Stimulated activated CD4-positive, alpha-beta T cell treated with anti-CD3 and anti-CD28 coated beads, TNF-alpha, amount 100 ng/mL, for 4 hours (primary cell): ENCODE measurements at regions not wholly inside any gene's neighbourhood (a gene's known extent, or its start where the extent isn't known, plus 50 kb on each side); places are given as distances from the start of the nearest gene placed in this dataset.
A peak's percentile ranks its signal among the peaks of the same experiment; 100 is the strongest.

ENCODE experiments used
- DNase-seq, 3 experiments: peaks; one replicate each; pipeline ENCODE4 v3.0.0-alpha.2; 2020; ENCODE audit warnings: low read depth in 3 of 3

DNA sequence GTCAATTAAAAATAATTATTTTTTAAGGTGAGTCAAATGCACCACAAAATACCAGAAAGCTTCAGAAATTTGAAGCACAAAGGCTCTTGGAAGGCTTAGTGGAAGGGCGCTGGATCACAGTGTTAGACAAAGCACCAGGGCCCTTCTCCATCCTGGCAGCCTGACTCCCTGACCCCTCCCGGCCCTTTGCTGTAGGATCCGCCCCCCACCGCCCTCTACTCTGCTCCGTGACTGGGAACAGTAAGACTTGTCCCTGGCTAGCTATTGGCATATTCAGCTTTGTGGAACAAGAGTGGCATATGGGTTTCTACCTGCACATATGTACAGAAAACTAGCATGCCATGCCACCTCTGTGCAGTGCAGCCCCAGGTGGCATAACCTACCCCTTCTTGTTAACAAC is 222.1 kb downstream of the SYK start:
- DNase-seq: no peak

DNA sequence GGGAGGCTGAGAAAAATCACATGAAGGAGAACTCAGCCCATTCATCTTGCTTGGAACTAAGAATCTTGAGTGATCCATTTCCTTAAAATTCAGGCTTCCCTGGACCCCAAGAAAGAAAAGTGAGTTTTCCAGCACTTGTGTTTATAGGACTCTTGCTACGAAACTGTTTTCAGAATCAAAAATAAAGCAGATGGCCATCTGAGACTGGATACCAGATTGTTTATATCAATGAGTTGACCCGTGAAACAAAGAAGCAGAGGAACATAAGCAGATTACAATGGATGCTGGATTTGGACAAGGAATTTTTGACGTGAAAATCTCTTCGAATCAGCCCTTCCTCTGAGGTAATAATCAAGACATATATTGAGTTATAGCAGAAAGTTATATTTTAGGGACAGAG is 223.2 kb downstream of the SYK start:
- no peak for DNase-seq

DNA sequence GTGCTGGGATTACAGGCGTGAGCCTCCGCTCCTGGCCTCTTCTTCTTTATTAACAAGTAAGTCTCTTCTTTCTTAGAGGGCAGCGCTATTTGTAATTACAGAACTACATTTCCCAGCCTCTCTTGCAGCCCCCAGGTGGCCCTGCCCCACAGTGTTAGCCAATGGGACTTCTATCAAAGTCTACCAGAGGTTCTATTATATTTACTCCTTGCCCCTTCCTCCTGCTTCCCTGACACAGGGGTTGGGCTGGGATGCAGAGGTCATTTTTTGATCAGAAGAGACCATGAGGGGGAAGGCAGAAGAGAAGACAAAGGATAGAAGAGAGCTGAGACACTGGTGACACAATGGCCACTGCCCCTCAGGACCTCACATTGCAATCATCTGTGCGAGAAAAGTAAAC is 224.2 kb downstream of the SYK start:
- no peak for DNase-seq

DNA sequence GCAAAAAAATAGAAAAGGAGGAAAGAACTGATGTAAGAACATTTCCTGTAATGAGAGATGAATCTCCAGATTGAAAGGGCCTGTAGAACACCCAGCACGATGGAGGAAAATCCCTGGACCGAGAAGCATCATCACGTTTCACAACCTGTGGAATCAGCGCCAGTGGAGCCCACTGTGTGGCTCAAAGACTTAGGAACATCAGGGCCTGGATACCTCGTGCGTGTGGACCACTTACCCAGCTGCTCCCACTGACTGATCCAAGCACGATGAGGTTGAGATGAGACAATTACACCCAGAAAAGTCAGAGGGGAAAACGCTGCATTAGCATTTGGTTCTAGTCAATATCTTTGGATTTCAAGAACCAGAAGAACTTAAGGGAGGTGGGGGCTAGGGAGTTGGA is 224.6 kb downstream of the SYK start:
- DNase-seq: no peak

DNA sequence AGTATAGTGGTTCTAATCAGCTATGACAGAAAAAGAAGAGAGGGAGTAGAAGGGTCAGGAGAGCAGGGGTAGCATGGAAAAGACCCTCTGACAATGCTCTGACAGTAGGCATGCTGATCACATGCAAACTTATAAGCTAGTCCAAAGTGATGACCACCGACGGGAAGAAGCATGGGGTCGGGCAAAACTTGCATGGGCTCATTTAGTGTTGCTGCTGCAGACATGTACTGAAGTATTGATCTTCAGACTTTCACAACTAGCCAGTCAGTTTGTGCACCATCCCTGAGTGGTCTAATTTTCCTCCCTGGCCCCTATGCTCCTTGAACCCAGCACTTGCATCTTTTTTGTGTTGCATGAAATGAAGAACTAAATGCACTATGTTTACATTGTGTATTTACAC is 225.4 kb downstream of the SYK start:
- DNase-seq: no peak

DNA sequence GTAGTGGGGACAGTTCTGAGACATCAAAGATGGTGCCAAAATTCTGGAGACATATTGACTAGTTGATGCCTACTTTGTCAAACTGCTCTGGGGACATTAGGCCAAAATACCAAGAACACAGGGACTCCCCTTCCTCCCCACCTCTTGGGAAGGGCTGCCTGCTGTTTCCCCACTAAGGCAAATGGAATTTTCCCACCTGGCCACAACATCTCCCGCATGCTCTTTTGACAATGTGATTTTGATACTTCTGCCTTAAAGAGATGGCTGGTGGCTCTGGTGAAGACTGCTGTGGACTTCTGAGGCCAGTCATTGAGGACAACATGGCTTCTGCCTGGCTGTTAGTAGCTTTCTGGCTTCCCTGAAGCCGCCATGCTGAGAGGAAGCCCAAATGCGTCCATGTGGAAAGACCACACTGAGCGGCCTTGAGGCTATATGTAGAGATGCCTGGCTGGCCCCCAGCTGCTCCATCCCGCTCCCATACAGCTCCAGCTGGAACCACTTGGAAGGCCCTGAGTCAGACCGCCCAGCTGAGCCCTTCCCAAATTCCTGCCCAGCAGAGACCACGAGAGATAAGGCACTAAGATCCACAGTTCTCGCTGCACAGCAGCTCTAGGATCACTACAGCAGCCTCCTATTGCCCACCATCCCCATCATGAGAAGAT is 226.7 kb downstream of the SYK start:
- DNase-seq: no peak

DNA sequence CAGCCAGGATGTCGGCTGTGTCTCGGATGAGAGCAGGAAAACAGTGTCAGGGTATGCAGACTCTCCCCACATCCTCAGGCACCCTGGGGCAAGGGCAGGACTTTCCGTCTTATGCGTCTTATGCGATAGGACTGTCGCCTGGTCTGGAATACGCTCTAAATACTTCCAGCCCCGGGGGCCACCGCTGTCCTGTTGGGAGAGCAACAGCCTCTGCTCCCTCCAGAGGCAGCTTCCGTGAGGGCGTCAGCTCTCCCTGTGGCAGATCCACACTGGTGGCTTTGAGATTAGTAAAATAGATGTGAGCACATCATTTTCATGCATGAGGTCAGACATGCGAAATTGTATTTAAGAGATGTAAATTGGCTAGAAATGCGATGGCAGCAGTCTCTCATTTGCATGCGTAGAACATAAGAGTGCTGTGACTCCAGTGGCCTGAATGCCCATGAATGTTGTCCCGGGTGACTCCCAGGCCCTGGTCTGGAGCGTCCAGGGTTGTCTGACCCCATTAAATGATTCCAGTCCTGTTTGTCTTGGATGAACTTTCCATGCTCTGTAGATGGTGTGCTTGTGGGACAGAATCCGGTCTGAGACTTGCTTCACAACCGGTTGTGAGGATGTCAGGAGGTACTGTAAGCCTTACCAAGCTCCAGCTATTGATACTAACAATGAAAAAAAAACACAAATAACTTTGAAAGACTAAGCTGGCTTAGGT is 228.2 kb downstream of the SYK start:
- DNase-seq: no peak

DNA sequence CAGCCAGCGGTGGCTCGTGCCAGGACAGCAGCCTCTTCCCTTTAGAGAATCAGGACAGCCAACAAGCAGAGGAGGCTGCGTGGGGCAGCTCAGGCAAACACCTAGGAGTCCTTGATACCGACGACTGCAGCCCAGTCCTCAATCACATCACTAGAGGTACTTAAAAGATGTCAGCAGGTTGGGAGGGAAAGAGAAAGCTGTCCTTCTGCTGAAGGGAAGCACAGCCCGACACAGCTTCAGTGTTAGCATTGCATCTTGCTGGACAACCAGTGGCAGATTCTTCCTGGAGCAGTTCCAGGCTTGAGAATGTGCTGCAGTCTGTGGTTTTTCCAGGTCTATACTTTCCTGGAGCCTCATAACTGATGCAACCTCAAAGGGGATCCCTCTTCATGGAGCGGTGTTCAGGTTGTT is 230.5 kb downstream of the SYK start:
- DNase-seq: no peak

DNA sequence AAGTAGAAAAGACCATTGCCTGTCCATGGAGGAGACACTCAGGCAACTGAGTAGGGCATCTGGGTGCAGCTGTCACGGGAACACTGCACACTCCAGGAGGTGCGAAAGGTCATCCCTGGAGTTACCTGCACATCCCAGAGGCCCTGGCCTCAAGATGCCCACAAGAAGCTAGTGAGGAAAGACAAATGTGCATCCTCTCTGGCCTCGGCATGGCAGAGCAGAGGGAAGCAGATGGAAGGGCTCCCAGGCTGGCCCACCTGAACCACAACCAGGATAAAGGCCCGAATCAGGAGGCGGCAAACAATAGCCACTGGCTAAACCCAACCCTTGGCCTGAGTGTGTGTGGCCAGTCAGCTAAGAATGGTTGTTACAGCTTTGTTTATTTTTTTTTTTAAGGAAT is 231.7 kb downstream of the SYK start:
- no peak for DNase-seq

DNA sequence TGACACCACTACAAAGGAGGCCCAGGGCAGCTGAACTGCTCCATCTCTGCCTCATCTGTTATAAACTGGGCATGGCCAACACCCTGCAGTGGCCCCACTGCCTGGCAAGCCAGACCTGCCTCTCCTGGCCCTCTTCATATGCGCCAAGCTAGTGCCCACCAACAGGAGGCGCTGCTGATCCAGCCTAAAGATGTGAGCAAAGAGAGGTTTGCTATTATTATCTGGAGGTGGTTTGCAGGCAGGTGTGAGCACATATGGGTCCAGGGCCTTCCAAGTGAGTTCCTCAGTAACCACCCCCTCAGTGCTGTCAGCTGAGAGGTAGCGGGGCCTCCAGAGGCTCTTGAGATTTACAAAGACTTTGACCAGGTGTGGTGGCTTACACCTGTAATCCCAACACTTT is 232.2 kb downstream of the SYK start:
- peak; percentile 27 to 56 (median 36) for DNase-seq

DNA sequence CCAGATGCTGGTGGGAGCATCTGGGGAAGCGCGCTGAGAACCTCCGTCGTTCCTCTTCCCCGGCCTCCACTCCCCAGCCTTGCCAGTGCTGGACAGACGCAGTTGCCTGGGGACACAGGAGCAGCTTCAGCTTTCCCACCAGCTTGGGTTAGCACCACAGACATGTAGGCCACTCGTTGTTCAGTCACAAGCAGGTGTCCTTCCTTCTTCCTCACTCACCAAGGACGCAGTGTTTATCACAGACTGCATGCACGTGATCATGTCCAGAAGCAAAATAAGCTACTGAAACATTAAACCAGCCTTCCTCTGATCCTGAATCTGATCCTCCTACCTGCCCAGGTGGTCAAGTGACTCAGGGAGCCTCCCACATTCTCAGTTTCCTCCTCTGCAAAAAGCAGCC is 232.9 kb downstream of the SYK start:
- no peak for DNase-seq

DNA sequence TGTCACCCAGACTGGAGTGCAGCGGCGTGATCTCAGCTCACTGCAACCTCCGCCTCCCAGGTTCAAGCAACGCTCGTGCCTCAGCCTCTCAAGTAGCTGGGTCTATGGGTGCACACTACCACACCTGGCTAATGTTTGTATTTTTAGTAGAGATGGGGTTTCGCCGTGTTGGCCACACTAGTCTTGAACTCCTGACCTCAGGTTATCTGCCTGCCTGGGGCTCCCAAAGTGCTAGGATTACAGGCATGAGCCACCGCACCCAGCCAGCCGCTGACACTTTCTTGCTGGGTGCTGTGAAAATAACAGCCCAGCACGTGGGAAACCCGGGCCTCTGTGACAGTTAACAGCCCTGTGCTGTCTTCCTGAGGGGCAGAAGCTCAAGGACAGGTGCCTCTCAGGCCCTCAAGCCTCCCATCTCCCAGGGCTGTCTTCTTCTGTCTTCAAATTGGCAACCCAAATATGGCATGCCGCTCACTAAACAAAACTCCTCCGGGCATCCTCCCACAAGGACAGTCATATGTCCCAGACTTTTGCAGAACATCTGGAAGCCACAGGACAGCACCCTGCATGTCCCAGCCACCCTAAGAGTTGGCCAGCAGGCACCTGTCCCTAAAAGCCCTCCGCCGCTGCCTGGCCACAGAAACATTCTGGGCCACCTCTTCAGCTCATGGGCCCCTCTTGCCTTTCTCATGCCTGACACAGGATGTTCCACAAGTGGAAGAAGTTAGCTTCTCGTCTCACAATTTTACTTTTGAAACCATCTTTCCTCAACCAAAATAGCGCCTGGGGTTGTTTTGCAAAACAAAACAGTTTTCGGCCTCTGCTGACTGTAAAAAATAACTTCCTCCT is 233.6 kb downstream of the SYK start:
- DNase-seq: no peak

DNA sequence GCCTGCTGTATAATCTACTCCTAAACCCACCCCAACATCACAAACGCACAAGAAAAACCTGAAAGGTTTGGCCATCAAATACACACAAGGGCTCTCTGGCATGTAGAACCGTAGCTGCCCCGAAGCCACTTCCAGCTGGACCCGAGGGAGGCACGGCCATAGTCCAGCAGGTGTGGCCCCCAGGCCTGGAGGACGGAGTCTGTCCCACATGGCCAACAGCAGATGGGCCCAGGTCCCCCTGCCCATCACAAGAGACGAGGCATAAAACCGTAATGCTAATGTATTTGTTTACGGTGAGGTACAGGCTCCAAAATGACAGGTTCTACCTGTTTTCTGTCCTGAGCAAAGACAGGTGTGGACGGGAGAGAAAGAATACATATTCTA is 234.2 kb downstream of the SYK start:
- no peak for DNase-seq

DNA sequence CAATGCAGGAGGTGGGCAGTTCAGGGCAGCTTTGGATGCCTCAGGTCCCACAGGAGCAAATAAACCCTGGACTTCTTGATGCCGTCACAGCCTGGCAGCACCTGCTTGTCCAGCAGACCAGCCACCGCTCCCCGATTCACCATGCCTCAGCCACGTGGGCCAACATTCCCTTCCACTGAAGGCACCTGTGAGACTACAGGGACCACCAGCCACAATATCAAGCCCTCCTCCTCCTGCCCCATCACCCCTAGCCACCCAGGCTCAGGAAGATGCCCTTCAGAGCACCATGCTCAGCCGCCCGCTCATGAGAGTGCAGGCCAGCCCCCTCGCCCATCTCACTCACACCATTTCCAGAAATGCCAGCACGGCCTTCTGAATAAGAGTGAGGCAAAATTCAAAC is 234.7 kb downstream of the SYK start:
- DNase-seq: no peak

DNA sequence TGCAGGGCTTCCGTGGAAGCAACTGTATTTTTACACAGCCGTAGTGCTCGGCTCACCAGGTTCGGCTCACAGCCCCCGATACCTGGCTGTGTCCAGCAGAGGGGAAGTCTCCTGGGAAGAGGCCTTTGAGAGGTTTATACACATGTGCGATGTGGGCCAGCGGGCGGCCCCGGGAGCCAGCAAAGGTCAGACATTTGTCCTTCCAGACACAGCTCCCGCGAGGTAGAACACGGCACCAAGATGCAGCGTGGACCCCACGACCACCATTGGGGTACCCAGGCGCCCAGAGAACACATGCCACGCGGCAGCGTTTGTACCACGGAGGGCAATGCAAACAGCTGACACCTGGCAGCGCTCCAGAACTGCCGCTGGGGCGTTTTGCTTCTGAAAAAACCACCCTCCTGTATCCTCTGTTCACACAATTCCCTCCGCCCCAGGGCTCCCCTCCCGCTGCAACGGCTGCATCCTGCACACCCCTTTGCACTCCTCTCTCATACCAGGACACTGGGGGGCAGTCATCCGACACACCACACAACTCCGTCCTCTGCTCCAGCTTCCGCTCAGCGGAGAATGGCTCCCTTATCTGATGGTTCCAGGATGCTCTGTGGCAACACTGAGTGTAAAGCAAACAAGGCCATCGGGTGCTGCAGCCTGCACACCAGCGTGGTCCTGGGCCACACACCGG is 235.3 kb downstream of the SYK start:
- peak; percentile 17 to 32 (median 29) for DNase-seq

DNA sequence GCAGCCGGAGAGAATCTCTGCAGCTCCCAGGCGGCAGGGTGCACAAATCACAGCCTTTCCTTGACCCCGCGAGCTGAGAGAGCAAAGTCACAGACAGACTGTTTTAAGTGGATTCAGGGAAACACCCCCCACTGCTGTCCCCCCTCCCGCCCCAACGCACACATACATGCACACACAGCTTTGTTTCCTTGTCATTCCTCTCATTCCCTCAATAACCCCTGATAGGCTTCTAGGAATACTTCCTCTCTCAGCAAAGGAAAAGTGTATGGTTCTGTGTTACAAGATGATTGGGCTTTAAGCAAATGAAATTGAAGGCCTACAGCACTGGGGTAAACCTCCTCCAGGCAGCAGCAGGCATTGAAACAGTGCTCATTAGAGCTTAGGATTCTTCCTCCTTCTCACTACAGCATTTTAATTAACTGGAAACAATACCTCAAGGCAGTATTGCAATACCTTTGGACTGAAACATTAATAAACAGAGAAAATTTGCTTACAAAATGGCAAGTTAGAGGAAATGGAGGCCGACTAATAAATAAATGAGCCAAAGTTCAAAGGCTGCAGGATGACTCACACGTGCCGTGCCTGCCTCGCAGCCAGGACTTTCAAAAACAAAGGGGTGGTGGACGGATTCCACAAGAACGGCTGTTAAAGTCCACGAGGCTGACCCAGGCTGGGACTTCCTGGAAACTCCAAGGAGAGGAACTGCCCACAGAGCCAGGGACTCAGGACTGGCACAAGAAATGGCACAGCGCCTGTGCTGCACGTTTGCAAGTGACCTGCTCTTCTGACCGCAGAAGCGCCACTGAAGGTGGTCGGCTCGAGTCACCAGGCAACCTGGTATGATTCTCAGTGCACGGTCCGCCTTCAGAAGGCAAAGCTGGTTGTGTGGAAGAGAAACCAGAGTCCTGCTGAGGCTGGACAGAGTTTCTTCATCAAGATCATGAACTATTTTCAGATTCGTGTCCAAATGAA is 236.2 kb downstream of the SYK start:
- DNase-seq: no peak

DNA sequence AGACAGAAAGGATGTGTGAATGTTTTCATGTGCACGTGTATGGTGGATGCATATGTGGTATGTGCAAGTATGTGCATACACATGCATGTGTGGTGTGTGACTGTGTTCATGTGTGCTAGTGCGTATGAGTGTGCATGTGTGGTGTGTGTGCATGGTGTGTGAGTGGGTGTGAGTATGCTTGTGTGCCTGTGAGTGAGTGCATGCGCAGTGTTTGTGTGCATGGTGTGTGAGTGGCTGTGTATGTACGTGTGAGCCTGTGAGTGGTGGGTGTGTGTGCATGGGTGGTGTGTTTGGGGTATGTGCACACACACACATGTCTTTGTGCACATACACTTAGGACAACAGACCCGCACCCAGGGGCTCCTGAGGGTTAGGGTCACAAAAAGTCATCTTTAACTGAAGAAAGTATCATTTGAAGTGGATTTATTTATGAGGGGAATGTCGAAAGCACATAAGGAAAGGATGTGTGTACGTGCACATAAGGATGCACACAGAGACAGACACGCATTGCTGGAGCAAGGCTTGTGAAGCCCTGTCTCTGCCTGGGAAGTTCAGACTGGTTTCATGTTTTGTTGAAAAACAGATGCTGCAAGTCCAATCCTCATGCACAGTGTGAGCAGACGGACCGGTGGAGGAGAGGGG is 237.0 kb downstream of the SYK start:
- DNase-seq: no peak

DNA sequence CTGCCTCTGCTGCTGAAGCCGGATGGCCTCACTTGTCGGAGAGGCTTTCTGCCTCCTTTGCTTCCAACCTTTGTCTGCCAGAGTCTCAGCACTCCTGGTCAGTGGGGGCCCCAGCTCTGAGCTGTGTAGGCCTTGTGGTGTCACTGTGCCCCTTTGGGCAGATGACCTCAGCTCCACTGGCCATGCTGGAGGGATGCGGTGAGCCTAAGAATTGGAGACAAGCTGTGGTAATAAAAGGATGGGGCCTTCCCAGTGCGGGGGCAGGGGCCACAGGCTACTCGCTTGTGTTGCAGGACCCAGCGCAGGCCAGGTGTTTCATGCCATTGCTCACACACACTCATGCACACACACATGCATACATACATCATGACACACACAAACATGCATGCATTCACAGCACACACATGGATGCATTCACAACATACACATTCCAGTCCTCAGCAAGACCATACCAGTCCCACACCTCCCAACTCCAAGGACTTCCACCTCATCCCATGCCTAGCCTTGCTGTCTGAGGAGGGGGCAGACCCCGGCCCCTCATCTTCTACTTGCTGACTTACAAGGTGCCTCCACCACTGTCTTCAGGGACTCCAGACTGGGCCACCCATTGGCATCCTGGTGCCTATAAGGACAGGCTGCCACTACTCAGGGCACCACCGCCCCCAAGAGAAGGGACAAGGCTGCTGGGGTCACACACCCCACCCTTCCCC is 237.7 kb downstream of the SYK start:
- DNase-seq: no peak

DNA sequence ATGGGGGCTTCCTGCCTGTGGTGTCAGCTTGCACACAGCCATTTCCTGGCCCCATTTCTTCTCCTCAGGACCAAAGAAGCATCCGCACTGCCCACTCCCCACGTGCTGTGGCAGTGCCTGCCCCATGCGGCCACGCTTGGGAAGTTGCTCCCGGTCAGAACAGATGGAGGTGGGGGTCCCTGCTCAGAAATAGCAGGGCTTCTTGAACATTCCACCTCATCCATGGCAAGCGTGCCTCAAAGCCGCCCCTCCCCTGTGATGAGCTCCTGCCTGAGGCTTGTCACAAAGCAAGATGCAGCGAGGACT is 238.2 kb downstream of the SYK start:
- no peak for DNase-seq
